ENCODE measurements at regions not wholly inside any gene's neighbourhood (a gene's known extent, or its start where the extent isn't known, plus 50 kb on each side); places are given as distances from the start of the nearest gene placed in this dataset.

- TF ChIP-seq CTCF (IDR thresholded peaks at IDR 0.05 in 4 of 5, conservative IDR thresholded peaks at IDR 0.05 in 1 of 5) (no peak), POLR2A (IDR thresholded peaks at IDR 0.05) (no peak)
These were observed 76.1 kb upstream of the PCDH8 start for GRCh38 chr13:52924289-52925148.
